NCI-H146 (cell line): ENCODE measurements at regions not wholly inside any gene's neighbourhood (a gene's known extent, or its start where the extent isn't known, plus 50 kb on each side); places are given as distances from the start of the nearest gene placed in this dataset.

Experiments used
- DNase-seq: peaks from one replicate; lab custom pipeline; 2025; lab: John Stamatoyannopoulos, UW

DNA sequence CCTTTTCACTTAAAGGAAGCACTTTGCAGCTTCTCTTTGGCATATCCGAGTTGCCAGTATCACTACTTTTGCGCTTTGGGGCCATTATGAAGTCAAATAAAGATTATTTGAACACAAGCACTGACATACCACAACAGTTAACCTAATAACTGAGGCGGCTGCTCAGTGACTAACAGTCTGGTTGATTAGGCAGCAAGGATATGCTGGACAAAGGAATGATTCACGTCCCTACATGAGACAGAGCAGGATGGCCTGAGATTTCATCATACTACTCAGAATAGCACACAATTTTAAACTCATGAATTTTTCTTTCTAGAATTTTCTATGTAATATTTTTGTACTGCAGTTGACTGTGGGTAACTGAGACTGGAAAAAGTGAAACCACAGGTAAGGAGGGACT is 56.9 kb upstream of the E2F7 start:
- no peak for DNase-seq

- no peak for DNase-seq
Measured at GRCh38 chr12:77120156-77121085, 55.1 kb upstream of the E2F7 start.

- DNase-seq: no peak
Measured at GRCh38 chr12:77118696-77119095, 53.3 kb upstream of the E2F7 start.

GRCh38 chr12:77116277-77116676 is 50.9 kb upstream of the E2F7 start:
- no peak for DNase-seq

DNA sequence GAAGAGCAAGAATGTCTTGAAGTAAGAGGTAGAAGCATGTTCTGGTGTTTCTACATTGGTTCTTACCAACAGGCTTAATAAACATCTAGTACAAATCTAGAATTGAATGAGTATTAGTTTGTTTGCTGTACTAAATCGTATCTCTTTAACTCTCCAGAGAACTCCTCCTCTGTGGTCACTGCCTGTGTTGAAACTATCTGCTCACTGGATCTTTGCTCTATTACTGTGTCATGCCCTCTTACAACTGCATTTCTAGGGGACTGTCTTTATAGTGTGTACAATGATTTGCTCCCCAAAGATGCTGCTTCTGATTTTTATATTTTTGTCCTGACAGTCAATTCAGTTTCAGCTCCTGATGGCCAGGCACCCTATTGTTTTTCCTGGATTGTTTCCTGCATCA is 50.1 kb upstream of the E2F7 start:
- DNase-seq: no peak
